BE2C (cell line): ENCODE measurements at regions not wholly inside any gene's neighbourhood (a gene's known extent, or its start where the extent isn't known, plus 50 kb on each side); places are given as distances from the start of the nearest gene placed in this dataset.

Experiments
- DNase-seq: peaks from one replicate; pipeline ENCODE4 v3.0.0-alpha.2; 2020
- H3K27me3 ChIP-seq: fragments of 250-450 bp; sonication (Bioruptor Pico); 2 replicates; pipeline ENCODE4 v1.5.1; 2020; ENCODE audit warnings: mild to moderate bottlenecking
- H3K36me3 ChIP-seq: fragments of 250-450 bp; sonication (Bioruptor Pico); 2 replicates; pipeline ENCODE4 v1.5.1; 2020; ENCODE audit warnings: mild to moderate bottlenecking
- H3K4me1 ChIP-seq: fragments of 250-450 bp; sonication (Bioruptor Pico); 2 replicates; pipeline ENCODE4 v1.5.1; 2020
- H3K4me3 ChIP-seq: 2 replicates; pipeline ENCODE4 v1.5.1; 2011; ENCODE audit warnings: low read depth, low read length
- H3K9me3 ChIP-seq: fragments of 250-450 bp; sonication (Bioruptor Pico); 2 replicates; pipeline ENCODE4 v1.5.1; 2020
- TF ChIP-seq, protein P1 (sequence below): IDR thresholded peaks from 2 replicates; pipeline ENCODE4 v1.5.1; 2012; ENCODE audit warnings: mild to moderate bottlenecking, low read depth, low read length

DNA sequence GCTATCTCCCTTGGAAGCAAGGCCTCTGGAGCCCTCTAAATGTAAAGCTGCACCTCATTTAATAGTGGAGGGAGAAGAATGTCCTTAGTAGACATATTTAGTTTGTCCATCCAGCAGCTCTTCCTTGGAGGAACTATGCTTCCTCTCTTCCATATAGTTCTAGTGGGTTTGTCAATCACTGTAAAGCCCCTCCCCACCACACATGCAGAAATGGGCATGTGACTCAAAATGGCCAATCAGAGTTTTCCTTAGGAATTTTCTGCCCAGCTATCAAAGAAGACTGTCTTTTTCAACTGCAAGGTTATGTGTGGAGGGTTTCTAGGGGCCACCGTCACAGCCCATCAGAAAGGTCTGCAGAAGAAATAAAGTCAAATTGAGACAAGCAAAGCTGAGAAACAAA, 175.5 kb downstream of the MIS18A start:
- Histone ChIP-seq H3K4me3 (no peak overlapping the region), H3K9me3 (no peaks in the 10 kb centered on the region), H3K4me1 (no peaks in the 10 kb centered on the region; the same call in 1 of the 2 replicates), H3K36me3 (no peaks in the 10 kb centered on the region), H3K27me3 (no peaks in the 10 kb centered on the region)
- DNase-seq = no peak
- TF ChIP-seq, protein P1, sequence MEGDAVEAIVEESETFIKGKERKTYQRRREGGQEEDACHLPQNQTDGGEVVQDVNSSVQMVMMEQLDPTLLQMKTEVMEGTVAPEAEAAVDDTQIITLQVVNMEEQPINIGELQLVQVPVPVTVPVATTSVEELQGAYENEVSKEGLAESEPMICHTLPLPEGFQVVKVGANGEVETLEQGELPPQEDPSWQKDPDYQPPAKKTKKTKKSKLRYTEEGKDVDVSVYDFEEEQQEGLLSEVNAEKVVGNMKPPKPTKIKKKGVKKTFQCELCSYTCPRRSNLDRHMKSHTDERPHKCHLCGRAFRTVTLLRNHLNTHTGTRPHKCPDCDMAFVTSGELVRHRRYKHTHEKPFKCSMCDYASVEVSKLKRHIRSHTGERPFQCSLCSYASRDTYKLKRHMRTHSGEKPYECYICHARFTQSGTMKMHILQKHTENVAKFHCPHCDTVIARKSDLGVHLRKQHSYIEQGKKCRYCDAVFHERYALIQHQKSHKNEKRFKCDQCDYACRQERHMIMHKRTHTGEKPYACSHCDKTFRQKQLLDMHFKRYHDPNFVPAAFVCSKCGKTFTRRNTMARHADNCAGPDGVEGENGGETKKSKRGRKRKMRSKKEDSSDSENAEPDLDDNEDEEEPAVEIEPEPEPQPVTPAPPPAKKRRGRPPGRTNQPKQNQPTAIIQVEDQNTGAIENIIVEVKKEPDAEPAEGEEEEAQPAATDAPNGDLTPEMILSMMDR = no peak

DNA sequence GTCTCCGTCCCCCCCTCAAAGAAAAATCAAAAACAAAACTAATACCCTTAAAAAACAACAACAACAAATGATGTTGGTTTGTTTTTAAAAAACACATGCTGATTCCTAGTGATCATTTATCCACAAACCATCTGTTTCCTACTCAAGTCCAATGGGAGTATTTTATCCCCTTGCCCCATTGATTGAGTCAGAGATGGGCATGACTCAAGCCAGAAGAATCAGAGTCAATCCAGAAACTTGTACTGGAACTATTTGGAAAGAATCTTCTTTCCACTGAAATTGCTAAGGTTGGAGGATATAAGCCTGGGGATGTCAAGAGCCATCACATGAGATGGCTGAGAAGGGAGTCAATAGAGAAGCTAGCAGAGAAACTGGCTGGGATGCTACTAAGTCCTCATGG, 176.4 kb downstream of the MIS18A start:
- H3K4me3 ChIP-seq = no peak overlapping the region
- no peak for DNase-seq
- no peaks in the 10 kb centered on the region; the same call in none of the 2 replicates for H3K4me1 ChIP-seq

DNA sequence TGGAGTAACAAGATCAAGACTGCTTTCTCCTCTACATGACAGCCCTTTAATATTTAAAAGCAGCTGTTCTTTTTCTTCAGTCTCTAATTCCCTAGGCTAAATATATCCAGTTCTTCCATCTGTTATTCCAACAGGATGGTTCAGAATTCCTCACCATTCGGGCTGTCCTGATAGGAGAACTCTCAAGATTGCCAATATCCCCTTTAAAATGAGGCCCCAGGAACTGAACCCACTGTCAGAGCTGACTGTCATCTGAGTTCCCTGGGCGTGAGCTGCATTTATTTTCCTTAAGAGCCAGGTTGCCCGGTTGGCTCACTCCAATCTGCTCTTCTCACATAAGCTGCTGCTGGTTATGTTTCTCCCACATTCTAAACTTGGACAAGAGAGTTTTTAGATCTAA, 177.6 kb downstream of the MIS18A start:
- Histone ChIP-seq H3K4me1 (peaks cover 8% of the 10 kb centered on the region), H3K36me3 (no peaks in the 10 kb centered on the region), H3K27me3 (no peaks in the 10 kb centered on the region), H3K9me3 (no peaks in the 10 kb centered on the region), H3K4me3 (no peak overlapping the region)
- TF ChIP-seq, protein P1 = no peak
- DNase-seq = no peak

More for the DNA sequence above, 176.4 kb downstream of the MIS18A start:
- Histone ChIP-seq H3K27me3 (no peaks in the 10 kb centered on the region), H3K9me3 (no peaks in the 10 kb centered on the region), H3K36me3 (no peaks in the 10 kb centered on the region)
- TF ChIP-seq, protein P1 = no peak

DNA sequence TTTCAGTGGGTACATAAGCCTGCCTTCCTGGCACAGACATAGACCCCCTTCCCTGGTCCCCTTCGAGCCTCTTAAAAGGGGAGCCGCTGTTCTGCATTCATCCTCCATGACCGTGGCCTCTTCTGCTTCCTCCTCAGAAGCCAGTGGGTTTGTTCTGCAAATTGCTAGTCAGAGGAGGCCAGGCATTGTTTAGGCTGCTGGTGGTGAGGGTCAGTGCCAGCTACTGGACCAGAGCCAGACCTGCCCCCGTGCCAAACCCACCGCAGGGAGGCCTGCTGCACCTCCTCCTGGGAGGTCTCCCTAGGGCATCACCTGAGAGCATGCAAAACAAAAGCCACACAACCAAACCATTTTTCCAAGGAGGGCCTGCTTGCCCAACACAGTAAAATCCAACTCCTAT, 178.4 kb downstream of the MIS18A start:
- Histone ChIP-seq H3K9me3 (no peaks in the 10 kb centered on the region), H3K4me3 (no peak overlapping the region), H3K27me3 (no peaks in the 10 kb centered on the region), H3K36me3 (no peaks in the 10 kb centered on the region), H3K4me1 (peaks cover 8% of the 10 kb centered on the region)
- DNase-seq = no peak
- TF ChIP-seq, protein P1 = no peak

DNA sequence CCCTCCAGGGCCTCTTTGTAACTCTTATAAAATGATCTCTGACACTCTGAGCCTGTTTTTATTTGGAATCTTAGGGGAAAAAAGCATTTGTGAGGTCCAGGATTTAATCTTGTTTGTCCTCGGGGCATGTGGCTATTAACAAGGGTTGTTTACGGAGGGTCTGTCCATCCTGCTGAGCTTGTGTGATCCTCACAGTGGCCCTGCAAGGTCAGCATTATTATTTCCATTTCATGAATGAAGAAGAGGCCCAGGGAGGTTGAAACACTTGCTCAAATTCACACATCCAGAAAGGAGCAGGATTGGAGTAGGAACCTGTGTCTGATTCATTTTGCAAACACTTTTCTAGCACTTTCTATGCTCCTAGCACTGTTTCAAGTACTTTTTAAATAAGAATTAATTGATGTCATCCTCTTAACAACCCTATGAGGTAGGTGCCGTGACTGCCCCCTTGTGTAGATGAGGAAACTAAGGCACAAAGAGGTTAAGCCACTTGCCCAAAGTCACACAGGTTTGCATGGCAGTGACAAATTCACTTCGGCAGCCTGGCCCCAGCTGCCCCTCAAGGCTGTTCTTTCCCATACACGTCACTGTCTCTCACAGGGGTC, 178.9 kb downstream of the MIS18A start:
- TF ChIP-seq, protein P1 = peak; percentile 40
- Histone ChIP-seq H3K9me3 (no peaks in the 10 kb centered on the region), H3K36me3 (no peaks in the 10 kb centered on the region), H3K4me1 (peaks cover 8% of the 10 kb centered on the region), H3K4me3 (no peak overlapping the region), H3K27me3 (no peaks in the 10 kb centered on the region)
- no peak for DNase-seq

DNA sequence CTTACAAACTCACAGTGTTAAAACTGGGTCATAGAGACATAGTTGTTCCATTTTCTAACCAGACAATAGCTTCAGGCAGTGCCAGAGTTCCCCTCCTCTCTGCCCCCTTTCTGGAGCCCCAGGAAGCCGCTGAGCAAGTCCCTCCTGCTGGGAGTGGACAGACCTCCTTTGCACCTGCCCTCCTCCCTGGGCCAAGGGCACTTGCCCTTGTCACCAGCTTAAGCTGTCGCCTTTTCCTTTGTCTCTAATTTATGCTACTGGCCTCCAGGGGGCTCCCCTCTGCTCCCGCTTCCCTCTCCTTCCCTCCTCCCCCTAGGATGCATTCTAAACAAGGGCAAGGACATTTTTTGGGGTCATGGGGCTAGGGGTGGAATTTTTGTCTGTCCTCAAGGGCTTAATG, 182.4 kb downstream of the MIS18A start:
- TF ChIP-seq, protein P1 = peak; percentile 74
- Histone ChIP-seq H3K4me1 (peaks cover 8% of the 10 kb centered on the region), H3K9me3 (no peaks in the 10 kb centered on the region), H3K27me3 (no peaks in the 10 kb centered on the region), H3K4me3 (no peak overlapping the region), H3K36me3 (no peaks in the 10 kb centered on the region)
- peak; percentile 42 for DNase-seq
